NCI-H460 (cell line): ENCODE measurements at regions not wholly inside any gene's neighbourhood (a gene's known extent, or its start where the extent isn't known, plus 50 kb on each side); places are given as distances from the start of the nearest gene placed in this dataset.

Experiments
- DNase-seq: peaks from one replicate; pipeline ENCODE4 v3.0.0-alpha.2; 2016; ENCODE audit warnings: low read depth; ENCODE audit errors: extremely low read depth

- no peak for DNase-seq
Observed at GRCh38 chr1:114234408-114235124, 80.9 kb upstream of the SYT6 start.

GRCh38 chr1:114232691-114233090 is 79.0 kb upstream of the SYT6 start:
- no peak for DNase-seq

GRCh38 chr1:114231301-114231700 is 77.6 kb upstream of the SYT6 start:
- DNase-seq, result no peak

- no peak for DNase-seq
Observed at GRCh38 chr1:114229368-114229767, 75.7 kb upstream of the SYT6 start.

DNA sequence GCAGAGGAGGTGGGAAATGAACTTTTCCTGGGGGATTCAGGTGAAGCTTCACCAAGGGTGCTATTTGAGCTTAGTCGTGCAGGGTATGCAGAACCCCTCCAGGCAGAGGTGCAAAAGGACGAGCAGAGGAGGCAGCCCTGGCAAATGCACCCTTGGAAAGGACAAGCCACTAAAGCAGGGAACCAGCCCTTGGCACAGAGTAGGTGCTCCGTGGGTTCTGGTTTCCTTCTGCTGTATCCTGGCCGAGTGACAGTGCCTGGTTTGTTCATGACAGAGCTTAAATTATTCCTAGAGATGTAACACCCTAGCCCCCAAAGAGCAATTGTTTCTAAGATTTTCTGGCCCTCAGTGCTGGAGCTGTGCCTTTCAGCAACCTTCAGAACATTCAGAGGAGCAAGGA is 73.4 kb upstream of the SYT6 start:
- no peak for DNase-seq

DNA sequence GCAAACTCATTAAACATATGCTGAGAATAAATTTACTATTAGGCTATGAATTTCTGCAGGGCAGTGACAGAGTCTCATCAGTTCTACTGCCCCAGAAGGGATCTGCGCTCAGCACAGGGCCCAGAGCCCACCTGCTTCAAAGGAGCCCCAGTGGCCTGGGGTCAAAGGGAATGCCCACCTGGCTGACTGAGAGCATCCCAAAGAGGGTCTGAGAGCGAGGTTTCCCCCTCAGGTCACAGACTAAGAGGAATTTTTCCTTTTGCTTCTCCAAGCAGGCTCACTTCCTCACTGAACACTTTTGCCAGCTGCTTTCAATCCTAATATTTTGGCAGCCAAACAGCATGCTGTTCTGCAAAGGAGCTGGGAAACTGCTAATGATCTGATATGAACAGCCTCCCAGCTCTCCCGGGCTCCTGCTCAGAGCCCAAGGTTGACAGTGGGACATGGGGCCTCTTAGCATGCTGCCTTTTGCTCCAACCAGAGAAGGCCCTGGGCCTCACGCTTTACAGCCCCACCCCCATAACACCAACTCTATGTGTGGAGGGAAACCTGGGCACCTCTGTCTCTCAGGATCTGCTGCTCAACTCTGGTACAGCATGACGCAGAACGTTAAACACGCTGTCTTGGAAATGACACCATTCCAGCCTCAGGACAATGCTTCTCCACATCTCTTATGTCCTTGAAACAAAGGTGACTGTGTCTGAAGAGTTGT is 70.7 kb upstream of the SYT6 start:
- no peak for DNase-seq

- DNase-seq, result no peak
Observed at GRCh38 chr1:114222920-114223319, 69.3 kb upstream of the SYT6 start.

- no peak for DNase-seq
Observed at GRCh38 chr1:114219172-114219868, 65.7 kb upstream of the SYT6 start.

DNA sequence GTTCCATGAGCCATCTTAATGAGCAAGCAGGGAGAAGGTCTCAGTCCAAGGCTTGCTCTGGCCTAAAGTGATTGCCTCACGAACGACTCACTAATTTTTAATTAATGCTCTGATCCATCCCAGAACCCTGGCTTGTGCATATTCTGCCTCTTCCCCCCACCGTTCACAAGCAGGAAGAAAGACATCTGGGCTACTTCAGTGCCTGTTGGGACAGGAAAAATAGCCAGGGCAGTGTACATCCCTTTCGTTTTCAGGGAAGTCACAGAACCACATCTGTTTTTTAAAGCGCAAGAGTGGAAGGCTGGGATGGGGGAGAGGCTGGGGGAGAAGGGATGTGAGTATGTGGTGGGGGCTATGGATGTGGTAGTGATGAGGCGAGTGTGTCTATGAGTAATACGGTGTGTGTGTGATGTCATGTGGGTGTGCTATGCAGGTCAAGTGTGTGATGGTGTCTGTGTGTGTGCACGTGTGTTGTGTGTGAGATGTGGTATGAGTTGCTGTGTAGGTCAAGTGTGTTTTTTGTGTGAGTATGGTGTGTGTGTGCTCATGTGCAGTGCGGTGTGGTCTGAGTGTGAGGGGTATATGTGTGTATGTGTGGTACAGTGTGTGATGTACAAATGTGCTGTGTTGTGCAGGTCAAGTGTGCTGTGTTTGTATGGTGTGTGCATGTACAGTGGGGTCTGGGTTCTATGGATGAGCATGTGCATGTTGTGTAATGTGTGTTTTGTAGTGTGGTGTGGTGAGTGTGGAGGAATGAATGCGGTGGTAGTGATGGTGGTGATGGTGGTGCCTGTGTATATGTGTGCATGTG is 64.9 kb upstream of the SYT6 start:
- no peak for DNase-seq

DNA sequence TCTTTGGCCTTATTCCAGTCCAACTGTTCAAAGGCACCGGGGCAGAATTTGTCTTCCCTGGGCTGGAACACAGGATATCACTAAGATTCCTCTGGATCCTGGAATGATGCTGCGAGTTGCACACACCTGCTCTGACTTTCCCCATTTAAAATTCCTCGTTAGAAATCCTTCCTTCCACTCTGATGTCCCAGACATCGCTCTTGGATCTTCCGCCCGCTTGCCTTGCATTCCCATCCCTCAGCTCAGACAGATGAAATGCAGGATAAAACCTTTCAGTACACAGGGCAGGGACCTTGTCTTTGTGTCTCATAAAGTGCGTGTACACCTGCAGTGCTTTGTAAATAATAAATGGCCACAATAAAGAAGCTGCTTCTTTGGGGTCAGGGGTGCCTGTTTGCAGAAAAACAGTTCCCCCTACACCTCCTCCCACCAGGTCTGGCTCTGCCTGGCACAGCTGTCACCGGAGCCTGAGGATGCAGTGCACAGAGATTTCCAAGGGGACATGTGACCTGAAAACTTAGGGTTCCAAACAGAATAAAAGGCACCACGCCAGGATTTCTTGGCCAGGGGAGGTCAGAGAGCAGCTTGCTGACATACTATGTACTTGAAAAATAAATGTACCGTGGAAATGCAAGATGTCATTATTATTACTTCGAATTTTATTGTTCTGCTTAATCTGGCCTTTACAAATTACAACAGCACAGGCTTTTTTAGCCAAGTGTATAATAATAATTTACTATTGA is 62.9 kb upstream of the SYT6 start:
- DNase-seq, result no peak

DNA sequence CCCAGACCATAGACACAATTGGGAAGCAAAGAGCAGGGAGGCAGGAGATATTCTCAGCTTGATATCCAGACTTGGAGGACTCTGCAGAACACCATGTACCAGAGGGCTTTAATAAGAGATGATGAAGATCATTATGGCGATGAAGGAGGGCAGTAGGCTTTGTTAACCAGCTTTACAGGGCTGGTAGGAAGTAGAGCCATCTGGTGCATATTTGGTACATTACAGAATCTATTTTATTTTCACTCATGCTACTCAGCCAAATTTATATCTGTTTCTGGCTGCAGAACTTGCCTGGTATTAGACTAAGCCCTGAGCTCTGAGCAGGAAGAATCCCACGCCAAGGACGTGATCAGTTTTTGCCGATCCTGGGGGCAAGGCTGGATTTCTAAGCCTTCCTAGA is 61.8 kb upstream of the SYT6 start:
- no peak for DNase-seq

DNA sequence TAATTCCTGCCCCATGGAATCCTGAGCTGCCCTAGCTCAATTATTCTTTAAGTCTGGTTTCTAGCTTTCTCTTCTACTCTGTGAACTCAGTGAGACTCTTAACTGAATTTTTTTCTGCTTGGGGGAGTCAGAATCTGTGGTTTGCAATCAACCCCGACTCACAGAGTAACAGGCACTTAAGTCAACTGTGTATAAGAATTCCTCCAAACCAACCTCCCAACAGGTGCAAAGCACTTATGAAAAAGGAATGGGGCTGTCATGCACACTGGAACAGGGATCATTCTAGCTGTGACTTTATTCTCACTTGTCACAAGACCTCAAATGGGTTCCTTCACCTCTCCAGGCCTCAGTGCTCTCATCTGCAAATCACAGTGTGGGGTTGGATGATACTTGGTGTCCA is 60.3 kb upstream of the SYT6 start:
- DNase-seq, result no peak

DNA sequence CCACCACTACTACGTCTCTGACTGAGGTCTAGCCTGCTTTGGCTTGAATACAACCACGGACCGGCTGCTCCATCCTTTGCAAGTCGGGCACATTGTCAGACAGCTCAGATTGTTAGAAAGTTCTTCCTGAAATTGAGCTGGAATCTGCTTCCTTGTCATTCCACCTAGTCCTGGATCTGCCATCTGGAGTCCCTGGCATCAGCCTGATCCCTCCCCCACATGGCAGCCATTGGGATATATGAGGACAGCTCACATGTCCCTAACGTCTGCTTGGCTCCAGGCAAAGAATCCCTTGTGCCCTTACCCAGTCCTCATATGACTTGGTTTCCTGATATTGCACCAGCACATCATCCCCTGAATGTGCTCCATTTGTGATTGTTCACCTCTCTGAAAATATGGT is 56.3 kb upstream of the SYT6 start:
- DNase-seq, result no peak

- DNase-seq, result no peak
Observed at GRCh38 chr1:114208714-114209113, 55.0 kb upstream of the SYT6 start.

DNA sequence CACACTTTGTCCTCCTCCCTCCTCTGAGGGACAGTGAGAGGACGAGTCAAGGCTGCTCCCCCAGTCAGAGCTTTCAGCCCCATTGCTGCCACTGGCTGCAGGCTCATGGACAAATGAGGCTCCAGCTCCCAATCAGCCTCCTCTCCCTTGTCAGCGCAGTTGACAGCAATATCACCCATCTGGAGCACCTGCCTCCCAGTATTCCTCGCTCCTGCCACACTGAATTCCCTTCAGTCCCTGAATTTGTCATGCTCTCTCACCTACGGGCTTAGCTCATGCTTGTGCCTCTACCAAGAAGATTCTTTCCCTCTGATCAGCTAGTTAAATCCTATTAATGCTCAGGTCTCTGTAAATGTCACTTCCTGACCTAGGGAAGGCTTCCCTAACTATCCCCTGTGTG is 54.4 kb upstream of the SYT6 start:
- DNase-seq, result no peak

GRCh38 chr1:114207635-114208034 is 54.0 kb upstream of the SYT6 start:
- no peak for DNase-seq

DNA sequence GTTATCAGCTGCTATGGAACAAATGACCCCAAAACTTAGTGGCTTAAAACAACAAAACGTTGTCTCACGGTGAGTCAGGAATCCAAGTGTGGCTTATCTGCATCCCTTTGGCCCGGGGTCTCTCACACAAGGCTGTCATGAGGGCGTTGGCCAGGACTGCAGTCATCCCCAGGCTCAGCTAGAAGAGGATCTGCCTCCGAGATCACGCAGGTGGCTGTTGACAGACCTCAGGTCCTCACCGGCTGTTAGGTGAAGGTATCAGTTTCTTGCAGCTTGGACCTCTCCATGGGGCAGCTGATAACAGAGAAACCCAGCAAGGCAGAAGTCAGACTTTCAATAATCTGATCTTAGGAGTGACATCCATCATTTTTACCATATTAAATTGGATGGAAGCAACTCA is 52.7 kb upstream of the SYT6 start:
- DNase-seq, result no peak

DNA sequence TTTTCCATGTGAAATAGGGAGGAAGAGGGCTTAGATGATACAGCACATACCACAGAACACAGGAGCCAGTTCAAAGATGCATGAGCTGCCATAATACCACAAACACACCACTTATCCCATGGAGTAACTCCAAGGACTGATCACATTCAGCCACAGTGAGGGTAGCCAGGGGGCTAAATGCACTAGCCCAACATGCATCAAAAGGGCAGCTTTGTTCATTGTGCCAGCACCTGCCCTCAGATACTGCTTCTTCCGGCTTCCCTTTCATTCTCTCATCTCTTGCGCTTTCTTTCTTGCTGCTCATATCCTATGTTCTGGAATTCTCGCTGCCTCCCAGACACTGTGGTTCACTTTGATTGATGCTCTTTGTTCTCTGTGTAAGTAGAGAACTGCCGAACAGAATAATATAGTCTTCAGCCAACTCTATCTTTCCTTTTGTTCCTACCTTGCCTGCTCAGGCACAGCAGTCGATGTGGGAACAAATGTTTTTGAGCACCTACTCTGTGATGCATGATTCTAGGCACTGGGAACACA is 50.0 kb upstream of the SYT6 start:
- DNase-seq, result no peak
